ENCODE measurements at regions not wholly inside any gene's neighbourhood (a gene's known extent, or its start where the extent isn't known, plus 50 kb on each side); places are given as distances from the start of the nearest gene placed in this dataset.

DNA sequence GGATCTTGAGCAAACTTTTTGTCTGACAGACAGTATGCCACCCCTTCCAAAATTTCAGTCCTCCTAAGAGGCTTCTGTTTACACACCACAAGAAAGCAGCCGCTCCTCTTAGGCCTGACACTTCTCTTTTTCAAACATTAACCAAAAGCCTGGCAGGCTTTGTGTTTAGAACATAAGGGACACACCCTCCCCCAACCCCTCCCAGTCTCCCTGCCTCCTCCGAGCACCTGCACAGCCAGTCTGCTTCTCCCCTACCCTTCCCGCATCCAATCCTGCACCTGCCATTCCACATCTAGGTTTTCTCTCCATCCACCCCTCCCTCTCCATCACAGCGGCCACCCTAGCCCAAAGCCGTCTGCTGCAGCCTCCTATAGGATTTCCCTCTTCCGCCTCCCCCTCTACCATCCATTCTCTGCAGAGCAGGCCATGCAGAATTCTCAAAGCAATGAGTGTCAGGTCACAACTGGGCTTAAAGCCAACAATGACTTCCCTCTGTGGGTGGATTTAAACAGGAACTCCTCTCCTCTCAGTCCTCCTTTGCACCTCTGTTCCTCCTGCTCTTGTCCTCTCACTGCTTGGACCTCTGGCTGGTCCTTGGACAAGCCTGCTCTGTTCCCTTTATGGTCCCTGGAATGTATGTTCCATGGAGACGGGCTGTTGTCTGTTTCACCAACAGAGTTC is 478.2 kb downstream of the NPHP4 start:
- no peak for DNase-seq

DNA sequence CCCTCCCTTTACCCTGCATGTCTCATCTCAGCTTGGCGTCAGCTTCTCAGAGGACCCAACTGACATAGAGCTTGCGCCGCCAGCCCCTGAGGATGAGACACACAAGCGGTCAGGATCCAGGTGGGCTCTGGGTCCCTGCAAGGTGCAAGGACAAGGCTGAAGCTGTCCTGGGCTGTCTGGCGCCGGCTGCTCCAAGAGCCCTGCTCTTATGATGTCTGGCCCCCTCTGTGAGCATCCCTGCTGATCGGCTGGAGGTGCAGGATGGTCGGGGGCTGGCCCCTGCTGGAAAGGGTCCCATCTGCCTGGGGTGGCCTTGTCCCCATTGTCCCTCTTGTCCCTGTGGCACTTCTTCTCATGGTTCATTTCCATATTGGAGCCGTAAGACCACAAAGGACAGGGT is 479.0 kb downstream of the NPHP4 start:
- DNase-seq: no peak

- DNase-seq: no peak
Measured at GRCh38 chr1:5511381-5512097, 480.7 kb downstream of the NPHP4 start.

GRCh38 chr1:5509664-5510452 is 482.4 kb downstream of the NPHP4 start:
- DNase-seq: peak in 1 of 2 experiments; percentile 32

DNA sequence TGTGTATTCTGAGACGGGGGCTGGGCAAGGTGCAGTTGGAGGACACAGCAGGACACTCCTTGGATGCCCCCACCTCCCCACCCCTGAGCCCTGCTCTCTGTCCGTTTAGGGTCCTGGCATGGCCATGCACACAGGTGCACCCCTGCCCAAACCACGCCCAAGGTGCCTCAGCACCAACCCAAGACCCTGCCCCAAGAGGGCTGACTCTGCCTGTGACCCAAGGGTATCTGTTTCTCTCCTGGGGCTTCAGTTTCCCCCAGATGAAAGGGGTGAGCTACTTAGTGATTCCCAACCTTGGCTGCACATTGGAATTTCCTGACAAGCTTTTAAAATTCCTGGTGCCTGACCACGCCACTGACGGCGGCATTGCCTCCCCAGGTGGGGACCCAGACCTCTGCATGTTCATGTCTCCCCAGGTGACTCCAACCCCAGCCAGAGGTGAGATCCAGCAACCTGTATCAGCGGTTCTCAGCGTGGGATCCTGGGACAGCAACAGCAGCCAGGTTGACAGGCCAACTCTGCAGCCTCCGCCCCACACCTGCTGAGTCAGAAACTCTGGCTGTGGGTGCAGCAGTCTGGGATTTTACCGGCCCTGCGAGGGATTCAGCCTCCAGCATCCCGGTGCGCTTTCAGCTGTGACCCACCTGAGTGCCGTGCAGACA is 483.4 kb downstream of the NPHP4 start:
- DNase-seq: no peak

DNA sequence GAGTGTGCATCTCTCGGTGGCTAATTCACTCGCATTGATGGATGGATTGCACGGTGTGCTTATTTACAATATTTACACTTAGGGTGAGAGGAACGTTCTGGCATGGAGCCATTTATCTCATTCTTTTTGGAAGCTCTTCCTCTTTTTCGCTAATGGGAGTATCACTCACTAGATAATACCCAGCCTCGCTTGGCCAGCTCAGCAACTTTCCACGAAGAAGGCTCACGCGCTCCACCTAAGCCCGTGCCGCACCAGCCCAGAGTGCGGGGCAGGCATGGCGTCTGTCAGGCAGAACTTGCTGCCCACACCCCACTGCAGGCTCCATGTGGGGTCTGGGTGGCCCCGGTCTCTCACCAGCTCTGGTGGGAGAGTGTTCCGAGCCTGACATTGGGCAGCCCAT is 484.9 kb downstream of the NPHP4 start:
- no peak for DNase-seq

DNA sequence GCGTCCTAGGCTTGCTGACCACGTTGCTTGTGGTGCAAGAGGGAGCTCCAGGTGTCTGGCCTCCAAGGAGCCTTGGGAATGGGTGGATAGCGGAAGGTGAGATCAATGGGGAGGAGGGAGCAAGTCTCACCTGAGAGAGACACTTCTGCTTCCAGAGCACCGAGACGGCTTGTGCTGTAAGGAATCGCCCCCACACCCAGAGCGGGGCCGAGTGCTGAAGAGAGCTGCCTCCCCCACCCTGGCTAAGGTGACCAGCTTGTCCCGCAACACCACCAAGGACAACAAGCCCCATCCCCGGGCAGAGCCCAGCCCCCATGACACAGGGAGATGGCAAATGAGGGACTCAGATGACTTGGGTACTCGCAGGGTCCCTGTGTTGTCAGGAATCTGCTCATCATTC is 485.6 kb downstream of the NPHP4 start:
- no peak for DNase-seq

DNA sequence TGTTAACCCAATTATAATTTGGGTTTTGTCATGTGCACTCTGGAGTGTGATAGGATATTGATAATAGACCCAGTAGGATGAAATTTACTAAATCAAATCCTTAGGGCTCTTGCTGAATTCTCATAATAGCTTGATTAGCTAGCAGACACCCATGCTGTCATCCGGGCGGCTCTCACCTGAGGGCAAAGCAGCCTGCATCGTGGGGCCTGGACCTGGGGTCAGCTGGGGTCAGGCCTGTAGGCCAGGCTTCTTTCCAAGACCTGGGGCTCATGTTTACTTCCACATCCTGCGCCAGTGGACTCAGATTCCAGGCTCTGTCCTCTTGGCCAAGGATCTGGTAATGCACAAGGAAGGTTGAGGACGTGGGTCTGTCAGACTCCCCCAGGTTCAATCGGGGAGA is 486.3 kb downstream of the NPHP4 start:
- DNase-seq: no peak

- no peak for DNase-seq
Measured at GRCh38 chr1:5504364-5504740, 487.9 kb downstream of the NPHP4 start.

DNA sequence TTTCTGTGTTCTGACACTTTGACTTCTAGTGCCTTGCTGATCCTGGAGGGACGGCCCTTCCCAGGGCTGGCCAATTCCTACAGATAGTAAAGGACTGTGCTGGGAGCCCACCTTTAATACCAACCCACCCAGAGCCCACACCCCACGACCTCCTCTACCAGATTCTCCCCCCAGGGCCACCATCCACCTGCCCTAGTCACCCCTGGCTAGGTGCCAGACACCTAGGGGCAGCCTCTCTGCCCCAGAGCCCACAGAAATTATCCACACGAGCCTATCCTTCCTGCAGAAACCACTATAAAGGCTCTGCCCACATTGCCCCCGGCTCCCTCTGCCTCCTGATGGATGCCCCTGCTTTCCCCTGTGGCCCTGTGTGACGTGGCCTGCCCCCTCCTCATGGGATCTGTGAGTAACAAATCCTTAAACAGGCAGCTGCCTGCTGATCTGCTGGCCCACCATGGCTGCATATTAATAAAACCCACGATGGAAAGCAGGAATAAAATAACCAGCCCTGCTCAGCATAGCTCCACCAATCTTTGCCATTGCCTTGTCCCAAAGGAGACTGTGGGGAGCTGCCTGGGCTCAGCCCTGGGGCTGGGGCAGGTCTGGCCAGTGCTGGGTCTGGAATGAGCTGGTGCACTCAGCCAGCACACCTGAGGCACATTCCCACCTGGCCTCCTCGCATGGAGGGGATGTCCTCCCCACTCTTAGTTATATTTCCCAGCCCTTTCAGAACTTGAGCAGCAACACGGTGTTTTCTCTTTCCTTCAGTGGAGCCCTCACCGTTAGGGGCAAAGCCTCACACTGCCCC is 488.5 kb downstream of the NPHP4 start:
- DNase-seq: no peak

DNA sequence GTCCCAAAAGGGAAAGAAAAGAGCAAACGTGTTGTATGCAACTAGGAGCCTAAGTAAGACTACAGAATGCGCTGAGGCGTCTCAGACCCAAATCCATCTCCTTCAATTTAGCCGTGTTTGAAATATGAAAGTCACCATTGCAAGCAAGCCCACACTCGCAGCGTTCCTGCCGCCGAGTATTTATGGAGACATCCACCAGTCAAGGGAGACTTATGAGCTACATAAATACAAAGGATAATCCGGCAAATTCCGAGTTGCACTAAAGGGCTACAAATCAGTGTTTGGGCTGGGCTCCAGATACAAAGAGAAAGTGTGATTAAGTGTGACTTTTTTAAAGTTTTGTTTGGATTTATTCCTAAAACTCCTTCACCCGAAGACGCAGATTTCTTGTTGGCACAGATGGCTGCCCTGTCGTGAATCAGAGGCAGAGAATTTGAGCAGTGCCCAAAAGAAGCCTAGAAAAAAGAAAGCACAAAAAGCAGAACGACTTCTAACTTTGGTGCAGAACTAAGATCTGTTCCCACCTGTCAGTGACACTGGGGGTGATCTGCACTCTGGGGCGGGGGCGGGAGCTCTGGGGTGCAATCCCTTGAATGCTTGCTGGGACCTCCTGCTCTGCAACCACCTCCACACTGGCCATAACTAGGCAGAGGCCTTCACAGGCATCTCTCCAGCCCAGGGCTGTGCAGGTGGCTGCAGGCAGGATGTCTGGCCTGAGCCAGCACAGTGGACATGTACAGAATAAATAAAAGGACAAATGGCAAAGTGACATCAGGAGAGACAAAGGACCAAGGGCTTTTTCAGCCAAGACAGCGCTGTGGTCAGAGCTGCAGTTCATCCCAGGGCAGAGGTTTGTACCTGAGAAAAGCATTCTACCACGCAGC is 489.7 kb downstream of the NPHP4 start:
- no peak for DNase-seq

GRCh38 chr1:5501206-5501930 is 490.9 kb downstream of the NPHP4 start:
- no peak for DNase-seq

DNA sequence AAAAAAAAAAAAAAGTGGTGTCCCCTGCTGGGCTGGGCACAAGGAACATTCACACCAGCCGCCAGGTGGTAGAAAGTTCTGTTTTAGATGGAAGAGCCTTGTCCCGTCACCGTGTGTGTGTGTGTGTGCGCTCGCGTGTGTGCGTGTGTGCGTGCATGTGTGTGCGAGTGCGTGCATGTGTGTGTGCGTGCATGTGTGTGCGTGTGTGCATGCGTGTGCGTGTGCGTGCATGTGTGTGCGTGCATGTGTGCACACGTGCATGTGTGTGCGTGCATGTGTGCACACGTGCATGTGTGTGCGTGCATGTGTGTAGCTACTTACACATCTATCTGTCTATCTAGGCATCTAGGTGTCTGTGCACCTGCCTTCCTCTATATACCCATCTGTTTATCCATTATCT is 491.7 kb downstream of the NPHP4 start:
- no peak for DNase-seq

- DNase-seq: no peak
Measured at GRCh38 chr1:5497503-5497902, 494.7 kb downstream of the NPHP4 start.

DNA sequence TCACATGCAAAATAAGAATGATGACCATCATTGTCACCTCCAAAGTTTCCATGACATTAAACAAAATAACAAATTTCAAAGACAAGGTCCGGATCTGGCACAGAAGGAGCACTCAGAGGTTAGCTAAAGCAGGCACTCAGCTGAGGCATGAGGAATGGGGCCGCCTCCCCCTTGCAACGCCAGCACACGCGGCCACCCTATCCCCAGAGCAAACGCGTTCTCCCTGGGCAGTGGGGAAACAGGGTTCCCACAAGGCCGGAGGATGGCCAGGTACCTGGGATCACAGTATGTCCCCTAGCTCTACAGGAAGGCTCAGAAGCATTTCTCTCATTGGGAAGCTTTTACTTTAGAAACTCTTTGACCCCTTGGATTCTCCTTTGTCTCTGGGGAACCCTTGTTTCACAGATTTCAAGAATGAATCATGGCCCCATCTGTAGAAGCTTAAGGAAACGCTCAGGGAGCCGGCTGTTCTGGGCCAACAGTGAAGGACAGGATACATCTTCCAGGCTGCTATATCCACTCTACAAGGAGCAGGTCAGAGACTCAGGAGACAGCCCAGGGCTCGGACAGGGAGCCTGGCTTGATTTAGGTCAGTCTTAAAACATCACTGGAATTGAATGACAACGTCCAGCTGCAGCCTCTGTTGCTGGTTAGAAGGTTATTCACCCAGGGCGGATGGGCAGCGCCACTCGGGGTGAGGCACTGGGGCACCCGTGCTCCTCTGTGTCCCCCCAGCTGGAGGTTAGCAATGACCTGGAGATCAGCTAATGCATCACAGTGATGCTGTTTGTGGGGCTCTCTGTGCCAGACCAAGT is 496.4 kb downstream of the NPHP4 start:
- DNase-seq: no peak

GRCh38 chr1:5494518-5494917 is 497.7 kb downstream of the NPHP4 start:
- DNase-seq: no peak

DNA sequence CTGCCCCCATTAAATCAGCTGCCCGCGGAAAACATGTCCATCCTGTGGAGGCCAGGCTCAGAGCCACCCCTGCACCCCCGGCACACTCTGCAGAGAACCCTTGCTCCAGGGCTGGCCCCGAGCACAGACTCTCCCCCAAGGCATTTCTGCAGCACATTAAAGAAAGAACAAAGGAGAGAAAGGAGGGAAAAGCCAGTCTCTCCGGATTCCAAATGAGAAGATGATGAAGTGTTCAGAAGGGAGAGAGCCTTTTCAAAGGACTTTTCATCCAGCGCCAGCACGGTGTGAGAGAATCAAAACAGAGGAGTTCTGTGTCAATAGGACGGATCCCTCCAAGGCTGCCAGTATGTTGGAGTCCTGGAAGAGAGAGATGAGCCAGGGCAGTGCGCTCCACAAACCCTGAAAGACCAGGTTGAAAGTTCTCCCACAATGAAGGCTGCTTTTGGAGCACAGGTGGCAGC is 498.3 kb downstream of the NPHP4 start:
- DNase-seq: no peak

GRCh38 chr1:5493275-5493674 is 498.9 kb downstream of the NPHP4 start:
- DNase-seq: no peak

DNA sequence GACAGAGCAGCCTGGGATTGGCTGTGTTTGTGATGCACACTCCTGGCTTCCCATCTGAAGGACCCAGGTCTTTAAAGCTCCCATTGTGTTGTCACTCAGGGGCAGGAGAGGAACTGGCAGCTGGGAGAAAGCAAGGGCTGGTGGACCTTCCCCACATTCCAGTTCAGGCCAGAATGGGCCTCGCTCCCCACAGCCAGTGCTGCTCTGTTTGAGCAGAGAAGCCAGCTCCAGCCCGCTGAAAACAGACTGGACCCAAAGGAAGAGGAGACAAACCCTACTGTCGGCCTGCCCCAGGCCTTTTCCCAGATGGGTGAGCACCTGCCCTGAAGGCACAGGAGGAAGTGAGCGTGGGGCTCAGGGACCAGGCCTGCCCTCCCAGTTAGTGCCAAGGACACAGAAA is 499.4 kb downstream of the NPHP4 start:
- no peak for DNase-seq
